Liver (tissue), 8 donors: ENCODE measurements at regions not wholly inside any gene's neighbourhood (a gene's known extent, or its start where the extent isn't known, plus 50 kb on each side); places are given as distances from the start of the nearest gene placed in this dataset.
"Not testable (repeated sequence)": the region's sequence is repeated elsewhere in the genome, so short reads cannot be mapped to it uniquely, and the experiment has no call there.

Experiments
- DNase-seq: peaks from one replicate; pipeline ENCODE4 v3.0.0-alpha.2; 2017; ENCODE audit warnings: low spot score
- H3K27ac ChIP-seq, 2 donors: one replicate each; pipeline ENCODE4 v1.7.0; 2013; ENCODE audit warnings: inconsistent platforms in 2 of 2, low read length in 2 of 2, control low read depth in 1 of 2, low read depth in 1 of 2, mild to moderate bottlenecking in 1 of 2
- H3K27me3 ChIP-seq, 4 donors: one replicate each; pipeline versions ENCODE4 v1.6.1 to v1.7.0; 2013; ENCODE audit warnings: low read length in 3 of 4, inconsistent platforms in 1 of 4, mild to moderate bottlenecking in 1 of 4, moderate library complexity in 1 of 4; ENCODE audit not compliant: control insufficient read depth in 4 of 4, insufficient read depth in 4 of 4
- H3K36me3 ChIP-seq, 4 donors: one replicate each; pipeline versions ENCODE4 v1.6.1 to v1.7.0; 2013; ENCODE audit warnings: low read length in 3 of 4, mild to moderate bottlenecking in 3 of 4, low read depth in 1 of 4, moderate library complexity in 1 of 4; ENCODE audit not compliant: control insufficient read depth in 4 of 4, insufficient read depth in 3 of 4
- H3K4me1 ChIP-seq, 4 donors: one replicate each; pipeline versions ENCODE4 v1.6.1 to v1.7.0; 2013; ENCODE audit warnings: low read length in 3 of 4, mild to moderate bottlenecking in 3 of 4, moderate library complexity in 1 of 4; ENCODE audit not compliant: control insufficient read depth in 4 of 4, insufficient read depth in 4 of 4
- H3K4me3 ChIP-seq, 3 donors: one replicate each; pipeline versions ENCODE4 v1.6.1 to v1.7.0; 2013; ENCODE audit warnings: low read length in 3 of 3, control low read depth in 1 of 3, low read depth in 1 of 3, mild to moderate bottlenecking in 1 of 3
- H3K9ac ChIP-seq, 2 donors: one replicate each; pipeline ENCODE4 v1.7.0; 2013; ENCODE audit warnings: low read length in 2 of 2, mild to moderate bottlenecking in 2 of 2, moderate library complexity in 2 of 2, control low read depth in 1 of 2, low read depth in 1 of 2
- H3K9me3 ChIP-seq, 4 donors: one replicate each; pipeline versions ENCODE4 v1.6.1 to v1.7.0; 2013; ENCODE audit warnings: low read length in 3 of 4; ENCODE audit not compliant: control insufficient read depth in 4 of 4
- ATF3 ChIP-seq: IDR thresholded peaks from 2 replicates; pipeline ENCODE4 v1.6.1; 2016; ENCODE audit warnings: antibody characterized with exemption
- CTCF ChIP-seq: fragments of 150-350 bp; IDR thresholded peaks from 2 replicates; pipeline ENCODE4 v1.5.1; 2017; ENCODE audit warnings: improper control_type of control experiment, low read depth, low read length; ENCODE audit not compliant: missing input control
- EGR1 ChIP-seq, 2 donors: IDR thresholded peaks; 2 replicates each; pipeline ENCODE4 v1.6.1; 2016 to 2018; ENCODE audit warnings: antibody characterized with exemption in 2 of 2, low read depth in 2 of 2
- FOXA1 ChIP-seq: IDR thresholded peaks from 2 replicates; pipeline ENCODE4 v1.6.1; 2016; ENCODE audit warnings: antibody characterized with exemption
- FOXA2 ChIP-seq: IDR thresholded peaks from 2 replicates; pipeline ENCODE4 v1.6.1; 2016; ENCODE audit warnings: antibody characterized with exemption
- HNF4A ChIP-seq, 2 donors: conservative IDR thresholded peaks; 2 replicates each; pipeline ENCODE4 v1.6.1; 2016; ENCODE audit warnings: antibody characterized with exemption in 2 of 2, mild to moderate bottlenecking in 2 of 2
- HNF4G ChIP-seq: IDR thresholded peaks from 2 replicates; pipeline ENCODE4 v1.6.1; 2016; ENCODE audit warnings: antibody characterized with exemption
- JUND ChIP-seq, 2 donors: IDR thresholded peaks; 2 replicates each; pipeline ENCODE4 v1.6.1; 2016; ENCODE audit warnings: antibody characterized with exemption in 2 of 2
- MAX ChIP-seq: IDR thresholded peaks from 2 replicates; pipeline ENCODE4 v1.6.1; 2016; ENCODE audit warnings: antibody characterized with exemption
- RAD21 ChIP-seq, 2 donors: IDR thresholded peaks; 2 replicates each; pipeline ENCODE4 v1.6.1; 2016; ENCODE audit warnings: antibody characterized with exemption in 2 of 2, mild to moderate bottlenecking in 2 of 2
- SP1 ChIP-seq: IDR thresholded peaks from 2 replicates; pipeline ENCODE4 v1.6.1; 2018; ENCODE audit warnings: antibody characterized with exemption, mild to moderate bottlenecking
- TAF1 ChIP-seq: conservative IDR thresholded peaks from 2 replicates; pipeline ENCODE4 v1.6.1; 2016; ENCODE audit warnings: antibody characterized with exemption, mild to moderate bottlenecking
- YY1 ChIP-seq: IDR thresholded peaks from 2 replicates; pipeline ENCODE4 v1.6.1; 2016; ENCODE audit warnings: antibody characterized with exemption, mild to moderate bottlenecking
- ZBTB33 ChIP-seq: IDR thresholded peaks from 2 replicates; pipeline ENCODE4 v1.6.1; 2016; ENCODE audit warnings: antibody characterized with exemption
- WGBS: extraction: QIAGEN DNeasy Blood & Tissue Kit; methylation state at CpG from one replicate; pipeline ENCODE4 v1.1.7; 2013; 5-methylcytosine and 5-hydroxymethylcytosine counted together
- donor health status: healthy.
- donor health status: healthy.
- donor health status: healthy.
- donor health status: healthy.
- donor health status: healthy.

- Histone ChIP-seq H3K36me3 (no peaks in the 10 kb centered on the region), H3K9ac (no peak overlapping the region), H3K4me1 (no peaks in the 10 kb centered on the region), H3K27ac (no peak overlapping the region), H3K9me3 (no peaks in the 10 kb centered on the region), H3K27me3 (peaks cover 0 to 8% (median 0%) of the 10 kb centered on the region in 4 donors), H3K4me3 (no peak overlapping the region)
- TF ChIP-seq MAX (no peak), SP1 (no peak), TAF1 (no peak), EGR1 (IDR thresholded peaks at IDR 0.05; ENCODE audit: low read depth in 2 of 2) (no peak), CTCF (no peak), JUND (IDR thresholded peaks at IDR 0.05) (no peak), FOXA1 (no peak), RAD21 (IDR thresholded peaks at IDR 0.05) (no peak), HNF4A (conservative IDR thresholded peaks at IDR 0.05) (no peak), HNF4G (no peak), FOXA2 (no peak), YY1 (no peak)
- no peak for DNase-seq
Observed at GRCh38 chr3:147324356-147324755, 82.0 kb downstream of the ZIC4 start.

- no peaks in the 10 kb centered on the region for H3K4me1 ChIP-seq
- H3K9ac ChIP-seq = no peak overlapping the region
- H3K4me3 ChIP-seq = no peak overlapping the region
- WGBS = 53% methylated on average over 3 of the region's 3 CpGs
- H3K27me3 ChIP-seq = peaks cover 0 to 4% (median 0%) of the 10 kb centered on the region in 4 donors
- no peaks in the 10 kb centered on the region for H3K36me3 ChIP-seq
- no peak for DNase-seq
- H3K9me3 ChIP-seq = no peaks in the 10 kb centered on the region
- H3K27ac ChIP-seq = no peak overlapping the region
- TF ChIP-seq YY1 (no peak), ZBTB33 (no peak), TAF1 (no peak), RAD21 (IDR thresholded peaks at IDR 0.05) (no peak), HNF4A (conservative IDR thresholded peaks at IDR 0.05) (no peak), ATF3 (no peak), EGR1 (IDR thresholded peaks at IDR 0.05; ENCODE audit: low read depth in 2 of 2) (no peak), CTCF (no peak), HNF4G (no peak)
Observed at GRCh38 chr3:147318900-147319299, 87.4 kb downstream of the ZIC4 start.

- not testable (repeated sequence) for H3K27me3 ChIP-seq, H3K9me3 ChIP-seq, H3K9ac ChIP-seq, H3K4me1 ChIP-seq, H3K27ac ChIP-seq, H3K36me3 ChIP-seq, H3K4me3 ChIP-seq, DNase-seq
- 62% methylated on average over 6 of the region's 6 CpGs for WGBS
Observed at GRCh38 chr3:147317080-147317479, 89.3 kb downstream of the ZIC4 start.
